ENCODE measurements at regions not wholly inside any gene's neighbourhood (a gene's known extent, or its start where the extent isn't known, plus 50 kb on each side); places are given as distances from the start of the nearest gene placed in this dataset.

- no peak for DNase-seq
These were observed 149.7 kb downstream of the EN1 start for GRCh38 chr2:118697781-118698180.

- no peak for DNase-seq
These were observed 150.5 kb downstream of the EN1 start for GRCh38 chr2:118696786-118697465.

GRCh38 chr2:118693287-118693822, 154.1 kb downstream of the EN1 start:
- no peak for DNase-seq

GRCh38 chr2:118689874-118690273, 157.6 kb downstream of the EN1 start:
- no peak for DNase-seq

- DNase-seq = no peak
These were observed 158.0 kb downstream of the EN1 start for GRCh38 chr2:118689456-118689855.

- no peak for DNase-seq
These were observed 158.4 kb downstream of the EN1 start for GRCh38 chr2:118689033-118689432.

GRCh38 chr2:118687698-118688097, 159.8 kb downstream of the EN1 start:
- no peak for DNase-seq

GRCh38 chr2:118687192-118687591, 160.3 kb downstream of the EN1 start:
- no peak for DNase-seq

GRCh38 chr2:118686346-118686745, 161.1 kb downstream of the EN1 start:
- no peak for DNase-seq

GRCh38 chr2:118683460-118683859, 164.0 kb downstream of the EN1 start:
- DNase-seq = no peak

GRCh38 chr2:118678985-118679384, 168.5 kb downstream of the EN1 start:
- DNase-seq = no peak

- no peak for DNase-seq
These were observed 169.9 kb downstream of the EN1 start for GRCh38 chr2:118677546-118677945.

- DNase-seq = no peak
These were observed 171.9 kb downstream of the EN1 start for GRCh38 chr2:118675531-118675930.

GRCh38 chr2:118672571-118673158, 174.8 kb downstream of the EN1 start:
- DNase-seq = no peak

- DNase-seq = no peak
These were observed 175.6 kb downstream of the EN1 start for GRCh38 chr2:118671701-118672454.

GRCh38 chr2:118670838-118671237, 176.6 kb downstream of the EN1 start:
- no peak for DNase-seq

GRCh38 chr2:118670276-118670675, 177.2 kb downstream of the EN1 start:
- DNase-seq = no peak

GRCh38 chr2:118669654-118670053, 177.8 kb downstream of the EN1 start:
- no peak for DNase-seq

GRCh38 chr2:118668431-118669424, 178.7 kb downstream of the EN1 start:
- DNase-seq = no peak

GRCh38 chr2:118667964-118668363, 179.5 kb downstream of the EN1 start:
- DNase-seq = no peak

GRCh38 chr2:118667348-118667747, 180.1 kb downstream of the EN1 start:
- no peak for DNase-seq

- no peak for DNase-seq
These were observed 181.5 kb downstream of the EN1 start for GRCh38 chr2:118665784-118666529.

Measured in T-helper 2 cell (primary cell).